ENCODE measurements at regions not wholly inside any gene's neighbourhood (a gene's known extent, or its start where the extent isn't known, plus 50 kb on each side); places are given as distances from the start of the nearest gene placed in this dataset.

- DNase-seq (ENCODE audit: low spot score) (no peak), ATAC-seq (peak; percentile 52)
- Mint-ChIP-seq H3K4me1 (peaks cover 50% of the 10 kb centered on the region), H3K36me3 (no peaks in the 10 kb centered on the region), H3K9me3 (no peaks in the 10 kb centered on the region), H3K4me3 (no peak overlapping the region), H3K27me3 (ENCODE audit: low read depth) (no peaks in the 10 kb centered on the region), H3K27ac (no peak overlapping the region)
- ChIA-PET POLR2A (no interaction called here), CTCF (interaction anchor here (0.7 to 1.3 kb wide), 4 partner anchors 15 to 24 kb away, joined by 3 read pairs; no protein-coding TSS in a partner anchor)
- TF ChIP-seq CDX4 (CRISPR knock-in tag; IDR thresholded peaks at IDR 0.05; ENCODE audit: borderline replicate concordance) (no peak), IRF2 (CRISPR knock-in tag; IDR thresholded peaks at IDR 0.05; ENCODE audit: borderline replicate concordance, low read depth) (no peak), NFE2L1 (CRISPR knock-in tag; IDR thresholded peaks at IDR 0.05) (no peak), STAT6 (CRISPR knock-in tag; conservative IDR thresholded peaks at IDR 0.05; ENCODE audit: low read depth) (no peak), ZBTB43 (CRISPR knock-in tag; IDR thresholded peaks at IDR 0.05) (no peak), ESRRA (CRISPR knock-in tag; IDR thresholded peaks at IDR 0.05; ENCODE audit: borderline replicate concordance) (no peak), KAT7 (CRISPR knock-in tag; IDR thresholded peaks at IDR 0.05; ENCODE audit: borderline replicate concordance) (no peak), ZNF671 (CRISPR knock-in tag; IDR thresholded peaks at IDR 0.05) (no peak), PRRX2 (CRISPR knock-in tag; IDR thresholded peaks at IDR 0.05) (no peak), MYBL2 (CRISPR knock-in tag; IDR thresholded peaks at IDR 0.05) (no peak), CTCF (IDR thresholded peaks at IDR 0.05) (no peak), E2F4 (CRISPR knock-in tag; IDR thresholded peaks at IDR 0.05; ENCODE audit: borderline replicate concordance, low read depth) (no peak), ZNF263 (CRISPR knock-in tag; IDR thresholded peaks at IDR 0.05; ENCODE audit: low read depth) (no peak), JAZF1 (CRISPR knock-in tag; IDR thresholded peaks at IDR 0.05) (no peak), RELA (CRISPR knock-in tag; IDR thresholded peaks at IDR 0.05; ENCODE audit: borderline replicate concordance) (no peak), AFF4 (CRISPR knock-in tag; IDR thresholded peaks at IDR 0.05; ENCODE audit: borderline replicate concordance) (no peak), OVOL2 (CRISPR knock-in tag; IDR thresholded peaks at IDR 0.05; ENCODE audit: borderline replicate concordance) (no peak), AR (CRISPR knock-in tag; IDR thresholded peaks at IDR 0.05) (no peak)
These were observed 138.3 kb upstream of the SMIM23 start for GRCh38 chr5:171647043-171647903.

All from WTC11 (cell line).